Gastrocnemius medialis (tissue), 4 donors: ENCODE measurements at regions not wholly inside any gene's neighbourhood (a gene's known extent, or its start where the extent isn't known, plus 50 kb on each side); places are given as distances from the start of the nearest gene placed in this dataset.
"Not testable (repeated sequence)": the region's sequence is repeated elsewhere in the genome, so short reads cannot be mapped to it uniquely, and the experiment has no call there.

Experiments
- POLR2A ChIP-seq, 2 donors: fragments of 450-650 bp; IDR thresholded peaks; one replicate each; pipeline ENCODE4 v1.6.1; 2017; ENCODE audit warnings: antibody characterized with exemption in 2 of 2, mild to moderate bottlenecking in 2 of 2, moderate library complexity in 2 of 2
- TF ChIP-seq, protein P1 (sequence below), 5 experiments: fragments of 450-650 bp in 3 of 5; fragments of 200-600 bp in 2 of 5; sonication (generic) in 2 of 5; IDR thresholded peaks in 4 of 5; conservative IDR thresholded peaks in 1 of 5; 1 replicate in 4 of 5; 2 replicates in 1 of 5; pipeline ENCODE4 v1.5.1; 2016 to 2019; ENCODE audit warnings: antibody characterized with exemption in 5 of 5, mild to moderate bottlenecking in 3 of 5, moderate library complexity in 3 of 5

DNA sequence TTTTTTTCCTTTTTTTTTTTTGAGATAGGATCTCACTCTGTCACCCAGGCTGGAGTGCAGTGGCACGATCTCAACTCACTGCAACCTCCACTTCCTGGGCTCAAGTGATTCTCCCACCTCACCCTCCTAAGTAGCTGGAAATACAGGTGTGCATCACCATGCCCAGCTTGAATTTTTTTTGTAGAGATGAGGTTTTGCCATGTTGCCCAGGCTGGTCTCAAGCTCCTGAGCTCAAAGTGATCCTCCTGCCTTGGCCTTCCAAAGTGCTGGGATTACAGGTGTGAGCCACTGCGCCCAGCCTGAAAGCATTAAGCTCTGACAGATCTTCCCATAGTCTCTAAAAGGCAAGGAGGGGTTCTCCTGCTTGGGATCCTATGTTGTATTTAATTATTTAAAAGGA lies 66.2 kb upstream of the PRR23C start:
- TF ChIP-seq POLR2A (IDR thresholded peaks at IDR 0.05): not testable (repeated sequence)
- TF ChIP-seq, protein P1, sequence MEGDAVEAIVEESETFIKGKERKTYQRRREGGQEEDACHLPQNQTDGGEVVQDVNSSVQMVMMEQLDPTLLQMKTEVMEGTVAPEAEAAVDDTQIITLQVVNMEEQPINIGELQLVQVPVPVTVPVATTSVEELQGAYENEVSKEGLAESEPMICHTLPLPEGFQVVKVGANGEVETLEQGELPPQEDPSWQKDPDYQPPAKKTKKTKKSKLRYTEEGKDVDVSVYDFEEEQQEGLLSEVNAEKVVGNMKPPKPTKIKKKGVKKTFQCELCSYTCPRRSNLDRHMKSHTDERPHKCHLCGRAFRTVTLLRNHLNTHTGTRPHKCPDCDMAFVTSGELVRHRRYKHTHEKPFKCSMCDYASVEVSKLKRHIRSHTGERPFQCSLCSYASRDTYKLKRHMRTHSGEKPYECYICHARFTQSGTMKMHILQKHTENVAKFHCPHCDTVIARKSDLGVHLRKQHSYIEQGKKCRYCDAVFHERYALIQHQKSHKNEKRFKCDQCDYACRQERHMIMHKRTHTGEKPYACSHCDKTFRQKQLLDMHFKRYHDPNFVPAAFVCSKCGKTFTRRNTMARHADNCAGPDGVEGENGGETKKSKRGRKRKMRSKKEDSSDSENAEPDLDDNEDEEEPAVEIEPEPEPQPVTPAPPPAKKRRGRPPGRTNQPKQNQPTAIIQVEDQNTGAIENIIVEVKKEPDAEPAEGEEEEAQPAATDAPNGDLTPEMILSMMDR (IDR thresholded peaks at IDR 0.05 in 4 of 5, conservative IDR thresholded peaks at IDR 0.05 in 1 of 5): not testable (repeated sequence)
